HL-60 (cell line): ENCODE measurements at regions not wholly inside any gene's neighbourhood (a gene's known extent, or its start where the extent isn't known, plus 50 kb on each side); places are given as distances from the start of the nearest gene placed in this dataset.

Experiments used
- CTCF ChIP-seq: IDR thresholded peaks from one replicate; pipeline ENCODE4 v1.5.1; 2011; ENCODE audit warnings: low read length, control low read depth, inconsistent platforms; ENCODE audit not compliant: insufficient read depth
- GABPA ChIP-seq: IDR thresholded peaks from 2 replicates; pipeline ENCODE4 v1.6.1; 2012; ENCODE audit warnings: low read depth
- POLR2AphosphoS5 ChIP-seq: IDR thresholded peaks from 2 replicates; pipeline ENCODE4 v1.6.1; 2012; ENCODE audit warnings: low read depth
- REST ChIP-seq: IDR thresholded peaks from 2 replicates; pipeline ENCODE4 v1.6.1; 2012; ENCODE audit warnings: low read depth; ENCODE audit not compliant: insufficient replicate concordance

GRCh38 chr9:81312346-81312745, 377.0 kb downstream of the TLE1 start:
- TF ChIP-seq CTCF: no peak
- no peak for TF ChIP-seq POLR2AphosphoS5
- TF ChIP-seq GABPA: no peak
- no peak for TF ChIP-seq REST
